GM12878 (cell line): ENCODE measurements at regions not wholly inside any gene's neighbourhood (a gene's known extent, or its start where the extent isn't known, plus 50 kb on each side); places are given as distances from the start of the nearest gene placed in this dataset.

ENCODE experiments used
- ATAC-seq: fragments of 200-7000 bp; cut with Tn5 transposase; 3 replicates; pipeline ENCODE4 v1.9.1; 2020; ENCODE audit warnings: mild to moderate bottlenecking, moderate library complexity
- BruUV-seq: library from RNA; stranded (reverse); fragments of 400-500 nt; replicated peaks from 2 replicates; lab custom pipeline; 2021; lab: Mats Ljungman, UMichigan
- CTCF ChIA-PET: fragments of 300-600 bp; sonication (Branson Sonifier 250); formaldehyde crosslinking; extraction: SDS; loops from one replicate; lab custom pipeline; 2021; ENCODE audit warnings: inconsistent platforms; lab: Yijun Ruan, JAX
- POLR2A ChIA-PET: fragments of 350-600 bp; formaldehyde crosslinking; extraction: SDS; loops from one replicate; lab custom pipeline; 2021; ENCODE audit warnings: inconsistent platforms; lab: Charles Lee
- RAD21 ChIA-PET: fragments of 300-600 bp; sonication (Branson Sonifier 250); formaldehyde crosslinking; loops from one replicate; lab custom pipeline; 2023; ENCODE audit warnings: antibody characterized with exemption; ENCODE audit not compliant: unreplicated experiment; lab: Charles Lee
- SMC1A ChIA-PET: fragments of 300-600 bp; sonication (Branson Sonifier 250); formaldehyde crosslinking; loops from one replicate; lab custom pipeline; 2023; ENCODE audit not compliant: unreplicated experiment, uncharacterized antibody; lab: Charles Lee
- DNase-seq: peaks from one replicate; pipeline ENCODE4 v3.0.0-alpha.2; 2011; ENCODE audit warnings: low read depth, low spot score
- FAIRE-seq: peaks from 3 replicates; lab custom pipeline; 2011; peaks lifted over from hg19 to GRCh38; lab: Jason Lieb, UNC
- H2AFZ ChIP-seq: 2 replicates; pipeline ENCODE4 v1.6.0; 2011; ENCODE audit warnings: low read depth, low read length, control low read depth; ENCODE audit not compliant: control insufficient read depth
- H3K27ac ChIP-seq: 2 replicates; pipeline ENCODE4 v1.5.1; 2011; ENCODE audit warnings: control low read depth; ENCODE audit not compliant: control insufficient read depth, insufficient read depth
- H3K27me3 ChIP-seq, 2 experiments: replicated peaks in 1 of 2; 2 replicates each; pipeline versions ENCODE4 v1.6.0 to v1.6.1; 2011; ENCODE audit warnings: low read length in 1 of 2; ENCODE audit not compliant: control insufficient read depth in 2 of 2, insufficient read depth in 2 of 2
- H3K36me3 ChIP-seq, 2 experiments: 2 replicates each; pipeline ENCODE4 v1.5.1; 2011; ENCODE audit warnings: low read length in 1 of 2; ENCODE audit not compliant: control insufficient read depth in 2 of 2, insufficient read depth in 2 of 2
- H3K4me1 ChIP-seq: 2 replicates; pipeline ENCODE4 v1.6.1; 2011; ENCODE audit warnings: mild to moderate bottlenecking, low read length, moderate library complexity, mixed read lengths; ENCODE audit not compliant: control insufficient read depth, insufficient read depth
- H3K4me2 ChIP-seq: 2 replicates; pipeline ENCODE4 v1.6.0; 2011; ENCODE audit warnings: control low read depth; ENCODE audit not compliant: control insufficient read depth, insufficient read depth
- H3K4me3 ChIP-seq: fragments of 200-600 bp; sonication (generic); 2 replicates; pipeline ENCODE4 v1.5.1; 2016
- H3K79me2 ChIP-seq: 2 replicates; pipeline ENCODE4 v1.6.0; 2011; ENCODE audit warnings: low read length; ENCODE audit not compliant: control insufficient read depth, insufficient read depth
- H3K9ac ChIP-seq: 2 replicates; pipeline ENCODE4 v1.8.0; 2011; ENCODE audit warnings: low read length, control low read depth, mixed read lengths; ENCODE audit not compliant: control insufficient read depth, insufficient read depth
- H3K9me3 ChIP-seq: replicated peaks from 3 replicates; pipeline ENCODE4 v1.5.1; 2011; ENCODE audit warnings: mild to moderate bottlenecking, low read length; ENCODE audit not compliant: control insufficient read depth, insufficient read depth
- H4K20me1 ChIP-seq: 2 replicates; pipeline ENCODE4 v1.6.0; 2011; ENCODE audit not compliant: control insufficient read depth, insufficient read depth
- ATF7 ChIP-seq: fragments of 450-650 bp; IDR thresholded peaks from 2 replicates; pipeline ENCODE4 v1.6.1; 2016; ENCODE audit warnings: low read depth, mild to moderate bottlenecking
- CBX5 ChIP-seq: sonication (generic); IDR thresholded peaks from 2 replicates; pipeline ENCODE4 v1.6.1; 2016; ENCODE audit warnings: low read depth, moderate library complexity, mild to moderate bottlenecking, inconsistent platforms
- MTA3 ChIP-seq: IDR thresholded peaks from 2 replicates; pipeline ENCODE4 v1.6.1; 2012; ENCODE audit warnings: low read length, inconsistent platforms, borderline replicate concordance
- MYB ChIP-seq: fragments of 150-350 bp; IDR thresholded peaks from 2 replicates; pipeline ENCODE4 v1.6.1; 2014; ENCODE audit warnings: mild to moderate bottlenecking, low read depth, low read length, borderline replicate concordance
- NFYB ChIP-seq: IDR thresholded peaks from 2 replicates; pipeline ENCODE4 v1.6.1; 2011; ENCODE audit warnings: low read depth, mild to moderate bottlenecking, low read length, improper control_type of control experiment, moderate library complexity; ENCODE audit not compliant: insufficient read depth
- PAX8 ChIP-seq: fragments of 450-650 bp; IDR thresholded peaks from 2 replicates; pipeline ENCODE4 v1.6.1; 2017; ENCODE audit warnings: mild to moderate bottlenecking, moderate library complexity
- RB1 ChIP-seq: fragments of 450-650 bp; formaldehyde crosslinking; IDR thresholded peaks from 2 replicates; pipeline ENCODE4 v1.6.1; 2017; ENCODE audit warnings: mild to moderate bottlenecking, borderline replicate concordance
- RELB ChIP-seq: fragments of 450-650 bp; IDR thresholded peaks from 2 replicates; pipeline ENCODE4 v1.6.1; 2017; ENCODE audit warnings: low read depth, mild to moderate bottlenecking, moderate library complexity
- SIX5 ChIP-seq: IDR thresholded peaks from 2 replicates; pipeline ENCODE4 v1.6.1; 2011; ENCODE audit warnings: mild to moderate bottlenecking, low read depth, low read length, moderate library complexity; ENCODE audit not compliant: severe bottlenecking
- SMAD5 ChIP-seq: IDR thresholded peaks from 2 replicates; pipeline ENCODE4 v1.6.1; 2016; ENCODE audit warnings: antibody characterized with exemption, low read depth
- SREBF2 ChIP-seq: IDR thresholded peaks from 2 replicates; pipeline ENCODE4 v1.6.1; 2012; ENCODE audit warnings: mild to moderate bottlenecking, low read length
- SUPT20H ChIP-seq: IDR thresholded peaks from 2 replicates; pipeline ENCODE4 v1.6.1; 2011; ENCODE audit warnings: low read depth, mild to moderate bottlenecking, low read length, moderate library complexity, borderline replicate concordance; ENCODE audit not compliant: control insufficient read depth
- TARDBP ChIP-seq: IDR thresholded peaks from 2 replicates; pipeline ENCODE4 v1.6.1; 2016; ENCODE audit warnings: borderline replicate concordance
- TCF3 ChIP-seq: IDR thresholded peaks from 2 replicates; pipeline ENCODE4 v1.6.1; 2012; ENCODE audit warnings: low read depth, mild to moderate bottlenecking, low read length, borderline replicate concordance; ENCODE audit not compliant: insufficient read depth
- USF1 ChIP-seq: IDR thresholded peaks from 2 replicates; pipeline ENCODE4 v1.6.1; 2011; ENCODE audit warnings: borderline replicate concordance, low read depth, mild to moderate bottlenecking, moderate library complexity, mixed read lengths, low read length; ENCODE audit not compliant: insufficient read depth; ENCODE audit errors: extremely low read length
- YBX1 ChIP-seq: fragments of 450-650 bp; IDR thresholded peaks from 2 replicates; pipeline ENCODE4 v1.6.1; 2016; ENCODE audit warnings: antibody characterized with exemption
- WGBS: methylation state at CpG from one replicate; pipeline ENCODE4 v1.1.6; 2016; ENCODE audit warnings: low lambda C conversion rate; ENCODE audit not compliant: insufficient replicate concordance, insufficient coverage; ENCODE audit errors: missing lambda C conversion rate; 5-methylcytosine and 5-hydroxymethylcytosine counted together
- in situ Hi-C: fragments of 300-500 bp; cut with MboI; formaldehyde crosslinking; loops from 9 replicates; pipeline ENCODE4 v1.14.3; 2018; ENCODE audit warnings: mixed read lengths
- intact Hi-C: fragments of 100-400 bp; cut with micrococcal nuclease; formaldehyde crosslinking; loops from one replicate; pipeline ENCODE4 v1.14.2; 2022; ENCODE audit not compliant: unreplicated experiment

GRCh38 chr1:214897581-214897980 is 185.0 kb upstream of the KCNK2 start:
- WGBS = 0% methylated on average over 4 of the region's 4 CpGs
- no TSS peak for BruUV-seq
- ChIA-PET POLR2A (no interaction called here), CTCF (no interaction called here), SMC1A (interaction anchor here (1.8 to 2.0 kb wide), 2 partner anchors 11 to 22 kb away, joined by 5 read pairs; no protein-coding TSS in a partner anchor), RAD21 (no interaction called here)
- no peaks in the 10 kb centered on the region for H3K27me3 ChIP-seq
- no peaks in the 10 kb centered on the region for H3K79me2 ChIP-seq
- H3K4me1 ChIP-seq = no peaks in the 10 kb centered on the region
- H3K9me3 ChIP-seq = no peaks in the 10 kb centered on the region
- ATAC-seq (no peak), FAIRE-seq (no peak), DNase-seq (no peak)
- no peak overlapping the region for H2AFZ ChIP-seq
- H3K27ac ChIP-seq = no peak overlapping the region
- H3K4me3 ChIP-seq = no peak overlapping the region
- in situ Hi-C loops = no loop called here
- no peak for TF ChIP-seq ATF7
- TF ChIP-seq MTA3 = no peak
- no peak for TF ChIP-seq RELB
- no peak for TF ChIP-seq SREBF2
- TF ChIP-seq TCF3 = no peak
- no peak for TF ChIP-seq SMAD5
- TF ChIP-seq YBX1 = no peak
- no peak for TF ChIP-seq TARDBP
- TF ChIP-seq MYB = no peak
- TF ChIP-seq RB1 = no peak
- TF ChIP-seq CBX5 = no peak
- no peak for TF ChIP-seq SIX5
- no peak for TF ChIP-seq SUPT20H
- no peak for TF ChIP-seq NFYB
- no peak for TF ChIP-seq USF1
- no peak for TF ChIP-seq PAX8
- no peaks in the 10 kb centered on the region for H4K20me1 ChIP-seq
- H3K36me3 ChIP-seq = no peaks in the 10 kb centered on the region
- no peak overlapping the region for H3K9ac ChIP-seq
- intact Hi-C loops = no loop called here
- no peak overlapping the region for H3K4me2 ChIP-seq
